A172 (cell line): ENCODE measurements at regions not wholly inside any gene's neighbourhood (a gene's known extent, or its start where the extent isn't known, plus 50 kb on each side); places are given as distances from the start of the nearest gene placed in this dataset.
"Not testable (repeated sequence)": the region's sequence is repeated elsewhere in the genome, so short reads cannot be mapped to it uniquely, and the experiment has no call there.

Experiments
- DNase-seq: peaks from one replicate; pipeline ENCODE4 v3.0.0-alpha.2; 2015; ENCODE audit warnings: low spot score

- DNase-seq = peak; percentile 75
Measured at GRCh38 chrX:2572740-2573139, 72.0 kb upstream of the DHRSX start.

GRCh38 chrX:2568125-2568524, 67.3 kb upstream of the DHRSX start:
- no peak for DNase-seq

- DNase-seq = no peak
Measured at GRCh38 chrX:2566055-2566454, 65.3 kb upstream of the DHRSX start.

DNA sequence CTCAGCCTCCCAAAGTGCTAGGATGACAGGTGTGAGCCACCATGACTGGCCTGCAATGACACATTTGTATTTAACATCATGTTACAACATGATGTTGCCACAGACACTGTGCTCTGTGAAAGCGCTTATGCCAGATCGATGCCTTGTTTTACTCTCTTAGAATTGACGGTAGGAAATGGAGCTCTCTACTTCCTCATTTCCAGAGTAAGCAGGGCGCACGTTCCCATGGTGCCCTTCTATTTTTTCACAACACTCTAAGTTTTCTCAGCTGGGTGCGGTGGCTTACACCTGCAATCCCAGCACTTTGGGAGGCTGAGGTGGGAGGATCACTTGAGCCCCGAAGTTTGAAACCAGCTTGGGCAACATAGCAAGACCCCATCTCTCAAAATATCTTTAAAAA, 60.7 kb upstream of the DHRSX start:
- DNase-seq = no peak

DNA sequence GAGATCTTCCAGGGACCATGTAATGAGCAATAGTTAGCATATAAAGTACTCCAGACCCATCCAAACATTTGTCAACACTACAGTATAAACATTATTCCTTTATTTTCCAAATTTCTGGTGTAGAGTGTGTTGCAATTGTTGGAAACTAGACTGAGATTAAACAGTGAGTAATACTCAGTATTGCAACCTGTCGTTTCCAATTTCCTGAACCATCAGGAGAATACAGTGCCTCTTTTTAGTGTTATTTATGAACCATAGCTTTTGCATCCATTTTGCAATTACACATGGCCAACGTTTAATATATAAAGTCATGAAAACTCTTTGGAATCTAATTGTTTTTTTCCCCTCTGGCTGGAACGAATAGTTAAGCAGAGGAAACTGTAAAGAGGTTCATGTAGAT, 58.3 kb upstream of the DHRSX start:
- no peak for DNase-seq

DNA sequence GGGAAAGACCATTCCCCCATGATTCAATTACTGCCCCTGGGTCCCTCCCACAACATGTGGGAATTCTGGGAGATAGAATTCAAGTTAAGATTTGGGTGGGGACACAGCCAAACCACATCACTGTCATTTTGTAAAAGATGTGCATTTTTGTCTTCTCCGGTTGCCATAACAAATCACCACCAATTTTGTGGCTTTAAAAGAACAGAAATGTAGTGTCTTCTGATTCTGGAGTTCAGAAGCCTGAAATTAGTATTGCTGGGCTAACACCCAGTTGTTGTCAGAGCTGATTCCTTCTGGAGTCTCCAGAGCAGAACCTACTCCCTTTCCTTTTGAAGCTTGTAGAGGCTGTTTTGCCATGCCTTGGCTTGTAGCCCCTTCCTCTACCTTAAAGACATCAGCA, 54.1 kb upstream of the DHRSX start:
- no peak for DNase-seq

- DNase-seq = not testable (repeated sequence)
Measured at GRCh38 chrX:2554066-2554465, 53.3 kb upstream of the DHRSX start.

DNA sequence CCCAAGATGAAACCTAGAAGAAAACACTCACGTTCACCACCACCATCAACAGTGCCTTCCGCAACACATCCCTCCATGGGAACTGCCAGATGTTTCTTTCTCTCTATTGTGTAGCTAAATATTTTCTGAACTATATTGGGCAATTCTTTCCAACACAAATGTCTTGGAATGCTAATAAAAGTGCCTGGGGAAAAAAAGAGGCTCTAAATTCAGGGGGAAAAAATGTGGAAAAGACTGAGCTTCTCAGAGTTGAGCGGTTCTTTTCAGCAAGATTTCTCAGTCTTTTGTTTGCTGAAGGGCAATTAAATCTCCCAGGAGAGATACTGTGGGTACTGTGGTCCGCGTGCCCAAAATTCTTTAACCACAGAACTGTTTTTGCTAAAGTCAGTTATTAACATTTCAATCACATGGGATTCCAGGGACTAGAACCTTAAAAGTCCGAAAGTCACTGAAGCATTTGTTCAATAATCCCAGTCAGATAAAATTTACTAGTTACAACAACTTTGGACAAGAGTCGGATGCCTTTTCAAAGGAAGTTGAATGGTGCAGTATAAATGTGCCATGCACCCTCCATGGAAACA, 51.9 kb upstream of the DHRSX start:
- DNase-seq = peak; percentile 90

DNA sequence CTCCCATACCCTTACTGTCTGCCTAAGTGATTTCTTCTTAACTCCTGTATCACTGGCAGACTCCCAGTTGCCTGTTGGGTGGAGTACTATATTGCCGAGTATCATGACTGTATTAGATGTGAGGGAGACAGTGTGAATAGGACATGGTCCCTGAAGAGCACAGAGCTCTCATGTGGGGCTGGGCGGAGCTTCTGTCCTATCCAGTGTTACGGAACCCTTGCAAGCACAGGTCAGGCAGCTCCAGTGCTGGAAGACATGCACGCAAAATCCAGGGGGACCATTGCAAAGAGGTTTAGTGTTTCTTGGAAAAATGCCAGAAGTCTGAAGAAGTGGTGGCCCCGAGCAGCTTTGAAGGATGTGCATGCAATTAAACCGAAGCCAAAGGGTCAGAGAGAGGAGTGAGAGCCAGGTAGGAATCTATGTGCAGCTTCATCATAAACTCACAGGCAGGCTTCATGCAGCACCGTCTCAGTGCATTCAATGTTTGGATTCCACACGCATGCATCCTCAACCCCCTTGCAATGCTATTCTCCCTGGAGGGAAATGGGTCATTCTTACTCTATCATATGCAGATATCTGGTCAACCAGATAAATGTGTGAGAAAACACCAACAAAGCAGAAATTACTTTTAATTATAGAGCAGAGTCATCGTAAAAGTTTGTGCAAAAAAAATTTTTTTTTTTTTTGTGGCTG, 49.7 kb upstream of the DHRSX start:
- DNase-seq = no peak
